Panc1 (cell line): ENCODE measurements at regions not wholly inside any gene's neighbourhood (a gene's known extent, or its start where the extent isn't known, plus 50 kb on each side); places are given as distances from the start of the nearest gene placed in this dataset.

Experiments used
- ATAC-seq: fragments of 200-7000 bp; cut with Tn5 transposase; 2 replicates; pipeline ENCODE4 v1.9.1; 2020; ENCODE audit warnings: mild to moderate bottlenecking, moderate library complexity
- BruUV-seq: library from RNA; stranded (reverse); fragments of 400-500 nt; replicated peaks from 2 replicates; lab custom pipeline; 2021; lab: Mats Ljungman, UMichigan
- CTCF ChIA-PET: fragments of 300-600 bp; sonication (Branson Sonifier 250); formaldehyde crosslinking; loops from one replicate; lab custom pipeline; 2022; ENCODE audit warnings: antibody characterized with exemption; lab: Charles Lee
- POLR2A ChIA-PET: fragments of 300-600 bp; sonication (Branson Sonifier 250); formaldehyde crosslinking; loops from one replicate; lab custom pipeline; 2022; ENCODE audit warnings: antibody characterized with exemption; lab: Charles Lee
- DNase-seq: peaks from one replicate; pipeline ENCODE4 v3.0.0-alpha.2; 2010; ENCODE audit warnings: low read depth, low spot score
- H3K27ac ChIP-seq: 2 replicates; pipeline ENCODE4 v1.5.1; 2011; ENCODE audit warnings: mild to moderate bottlenecking, low read length, inconsistent platforms
- H3K27me3 ChIP-seq: fragments of 200-500 bp; sonication (Bioruptor generic); 2 replicates; pipeline ENCODE4 v1.6.0; 2014; ENCODE audit warnings: low read length, inconsistent platforms; ENCODE audit not compliant: control insufficient read depth, insufficient read depth
- H3K36me3 ChIP-seq: fragments of 200-500 bp; sonication (Bioruptor generic); 2 replicates; pipeline ENCODE4 v1.5.1; 2014; ENCODE audit warnings: inconsistent platforms, mild to moderate bottlenecking, low read length, moderate library complexity; ENCODE audit not compliant: control insufficient read depth, insufficient read depth
- H3K4me1 ChIP-seq: 2 replicates; pipeline ENCODE4 v1.5.1; 2011; ENCODE audit warnings: inconsistent platforms, mild to moderate bottlenecking, low read length, moderate library complexity; ENCODE audit not compliant: control insufficient read depth, insufficient read depth
- H3K4me3 ChIP-seq, 2 experiments: 2 replicates each; pipeline ENCODE4 v1.5.1; 2011 to 2012; ENCODE audit warnings: low read depth in 2 of 2, low read length in 2 of 2, mild to moderate bottlenecking in 2 of 2, inconsistent platforms in 1 of 2, moderate library complexity in 1 of 2
- H3K9me3 ChIP-seq: fragments of 200-500 bp; sonication (Bioruptor generic); 2 replicates; pipeline ENCODE4 v1.5.1; 2014; ENCODE audit warnings: low read depth, mild to moderate bottlenecking, inconsistent platforms, low read length, moderate library complexity; ENCODE audit not compliant: control insufficient read depth, insufficient read depth
- CTCF ChIP-seq: fragments of 450-650 bp; IDR thresholded peaks from 2 replicates; pipeline ENCODE4 v1.5.1; 2017; ENCODE audit warnings: mild to moderate bottlenecking
- POLR2AphosphoS5 ChIP-seq: IDR thresholded peaks from 2 replicates; pipeline ENCODE4 v1.6.1; 2012; ENCODE audit warnings: mild to moderate bottlenecking, low read depth, low read length, moderate library complexity
- SIN3A ChIP-seq: IDR thresholded peaks from 2 replicates; pipeline ENCODE4 v1.6.1; 2012; ENCODE audit warnings: low read depth, mild to moderate bottlenecking, low read length, moderate library complexity, borderline replicate concordance; ENCODE audit not compliant: insufficient read depth
- TCF7L2 ChIP-seq: IDR thresholded peaks from 2 replicates; pipeline ENCODE4 v1.6.1; 2011; ENCODE audit warnings: mild to moderate bottlenecking, low read depth, low read length, inconsistent platforms
- in situ Hi-C: cut with HindIII; loops from 2 replicates; pipeline ENCODE4 v1.10.0; 2016; ENCODE audit warnings: low sequenced_read_pairs, low pct_unique_long_range_greater_than_20kb
- intact Hi-C: fragments of 100-400 bp; cut with micrococcal nuclease; formaldehyde crosslinking; loops from one replicate; pipeline ENCODE4 v1.10.0; 2022; ENCODE audit not compliant: unreplicated experiment
- TF ChIP-seq, protein P1 (sequence below), 2 experiments: IDR thresholded peaks; 2 replicates each; pipeline ENCODE4 v1.6.1; 2011 to 2012; ENCODE audit warnings: low read depth in 2 of 2, control low read depth in 1 of 2, low read length in 1 of 2, mild to moderate bottlenecking in 1 of 2, moderate library complexity in 1 of 2; ENCODE audit not compliant: insufficient read depth in 1 of 2

DNA sequence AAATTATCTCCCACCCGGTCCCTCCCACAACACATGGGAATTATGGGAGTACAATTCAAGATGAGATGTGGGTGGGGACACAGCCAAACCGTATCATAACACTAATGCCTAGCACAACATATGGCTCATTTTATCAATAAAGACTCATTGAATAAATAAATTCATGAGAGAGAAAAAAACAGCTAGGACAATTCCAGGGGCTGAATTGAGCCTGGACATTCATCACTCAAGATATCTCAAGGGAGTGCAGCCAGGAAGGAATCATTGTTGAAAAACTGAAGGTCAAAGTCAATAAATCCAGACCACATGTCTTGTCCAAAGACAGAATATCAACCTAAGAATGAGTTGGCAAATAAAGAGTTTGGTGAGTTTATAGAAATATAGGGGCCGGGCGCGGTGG, 644.1 kb downstream of the PLPP3 start:
- BruUV-seq = no TSS peak
- Histone ChIP-seq H3K36me3 (no peaks in the 10 kb centered on the region), H3K4me3 (no peak overlapping the region), H3K4me1 (no peaks in the 10 kb centered on the region), H3K27me3 (no peaks in the 10 kb centered on the region), H3K27ac (no peak overlapping the region), H3K9me3 (no peaks in the 10 kb centered on the region)
- POLR2A ChIA-PET = no interaction called here
- CTCF ChIA-PET = no interaction called here
- intact Hi-C loops (no loop called here), in situ Hi-C loops (no loop called here)
- DNase-seq (no peak), ATAC-seq (no peak)
- TF ChIP-seq, protein P1, sequence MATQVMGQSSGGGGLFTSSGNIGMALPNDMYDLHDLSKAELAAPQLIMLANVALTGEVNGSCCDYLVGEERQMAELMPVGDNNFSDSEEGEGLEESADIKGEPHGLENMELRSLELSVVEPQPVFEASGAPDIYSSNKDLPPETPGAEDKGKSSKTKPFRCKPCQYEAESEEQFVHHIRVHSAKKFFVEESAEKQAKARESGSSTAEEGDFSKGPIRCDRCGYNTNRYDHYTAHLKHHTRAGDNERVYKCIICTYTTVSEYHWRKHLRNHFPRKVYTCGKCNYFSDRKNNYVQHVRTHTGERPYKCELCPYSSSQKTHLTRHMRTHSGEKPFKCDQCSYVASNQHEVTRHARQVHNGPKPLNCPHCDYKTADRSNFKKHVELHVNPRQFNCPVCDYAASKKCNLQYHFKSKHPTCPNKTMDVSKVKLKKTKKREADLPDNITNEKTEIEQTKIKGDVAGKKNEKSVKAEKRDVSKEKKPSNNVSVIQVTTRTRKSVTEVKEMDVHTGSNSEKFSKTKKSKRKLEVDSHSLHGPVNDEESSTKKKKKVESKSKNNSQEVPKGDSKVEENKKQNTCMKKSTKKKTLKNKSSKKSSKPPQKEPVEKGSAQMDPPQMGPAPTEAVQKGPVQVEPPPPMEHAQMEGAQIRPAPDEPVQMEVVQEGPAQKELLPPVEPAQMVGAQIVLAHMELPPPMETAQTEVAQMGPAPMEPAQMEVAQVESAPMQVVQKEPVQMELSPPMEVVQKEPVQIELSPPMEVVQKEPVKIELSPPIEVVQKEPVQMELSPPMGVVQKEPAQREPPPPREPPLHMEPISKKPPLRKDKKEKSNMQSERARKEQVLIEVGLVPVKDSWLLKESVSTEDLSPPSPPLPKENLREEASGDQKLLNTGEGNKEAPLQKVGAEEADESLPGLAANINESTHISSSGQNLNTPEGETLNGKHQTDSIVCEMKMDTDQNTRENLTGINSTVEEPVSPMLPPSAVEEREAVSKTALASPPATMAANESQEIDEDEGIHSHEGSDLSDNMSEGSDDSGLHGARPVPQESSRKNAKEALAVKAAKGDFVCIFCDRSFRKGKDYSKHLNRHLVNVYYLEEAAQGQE (IDR thresholded peaks at IDR 0.05; ENCODE audit: insufficient read depth in 1 of 2, low read depth in 2 of 2, low read length in 1 of 2) = no peak
- TF ChIP-seq TCF7L2 (no peak), CTCF (no peak)

GRCh38 chr1:55932402-55932801, 647.0 kb downstream of the PLPP3 start:
- in situ Hi-C loops = no loop called here
- no TSS peak for BruUV-seq
- POLR2A ChIA-PET = no interaction called here

More at GRCh38 chr1:55932402-55932801, 647.0 kb downstream of the PLPP3 start:
- H3K4me1 ChIP-seq = no peaks in the 10 kb centered on the region
- H3K9me3 ChIP-seq = no peaks in the 10 kb centered on the region
- ATAC-seq (no peak), DNase-seq (no peak)
- intact Hi-C loops = no loop called here
- CTCF ChIA-PET = no interaction called here
- no peaks in the 10 kb centered on the region for H3K36me3 ChIP-seq
- H3K27me3 ChIP-seq = no peaks in the 10 kb centered on the region
- no peak for TF ChIP-seq CTCF
- TF ChIP-seq, protein P1 (IDR thresholded peaks at IDR 0.05; ENCODE audit: insufficient read depth in 1 of 2, low read depth in 2 of 2, low read length in 1 of 2) = no peak
- TF ChIP-seq TCF7L2 = no peak
- TF ChIP-seq SIN3A = no peak
- no peak for TF ChIP-seq POLR2AphosphoS5
- H3K4me3 ChIP-seq = no peak overlapping the region
- no peak overlapping the region for H3K27ac ChIP-seq
